ENCODE measurements at regions not wholly inside any gene's neighbourhood (a gene's known extent, or its start where the extent isn't known, plus 50 kb on each side); places are given as distances from the start of the nearest gene placed in this dataset.
A peak's percentile ranks its signal among the peaks of the same experiment; 100 is the strongest.

DNA sequence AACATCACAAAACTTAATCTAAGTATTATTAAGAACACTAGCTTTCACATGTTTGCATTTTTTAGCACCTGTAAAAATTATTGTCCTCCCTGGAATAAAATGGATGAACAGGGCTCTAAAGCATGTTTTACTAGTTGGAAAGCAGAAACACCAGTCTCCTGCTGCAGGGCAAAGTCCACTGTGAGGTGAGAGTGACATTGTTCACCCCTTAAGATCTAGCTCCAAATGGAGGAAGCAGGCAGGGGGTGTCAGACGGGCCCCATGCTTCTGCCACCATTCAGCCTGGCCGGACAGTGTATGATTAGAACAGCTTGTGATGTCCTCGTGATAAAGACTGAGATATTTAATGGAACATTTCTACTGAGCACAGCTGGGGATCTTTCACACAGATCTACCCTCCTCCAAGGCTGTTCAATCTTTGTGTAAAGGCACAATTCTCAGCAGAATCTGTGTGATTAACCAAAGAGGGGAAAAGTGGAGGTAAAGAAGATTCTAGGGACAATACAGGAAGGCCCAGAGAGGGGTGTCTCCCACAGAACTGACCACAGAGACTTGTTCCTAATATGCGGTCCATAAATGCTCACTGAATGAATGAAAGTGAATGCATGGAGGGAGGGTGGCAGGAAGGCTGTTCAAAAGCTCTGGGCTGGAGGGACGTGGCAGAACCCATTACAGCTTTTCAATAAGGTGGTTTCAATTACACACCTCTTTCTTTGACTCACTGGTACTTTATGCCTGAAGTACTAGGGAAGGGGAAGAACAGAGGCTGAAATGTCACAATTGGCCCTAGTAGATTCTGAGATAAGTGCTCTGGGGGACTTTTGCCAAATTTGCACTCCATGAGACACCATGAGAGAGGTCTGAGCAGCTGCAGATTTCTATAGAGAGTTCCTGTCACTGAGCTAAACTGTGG lies 239.1 kb upstream of the ARHGAP20 start:
- WGBS, 2 donors = 50 to 73% methylated on average over 5 of the region's 5 CpGs
- Histone ChIP-seq H3K9me3 (no peaks in the 10 kb centered on the region), H3K27ac (peak overlapping the region; percentile 8 to 73), H3K4me1 (peaks cover 15% of the 10 kb centered on the region), H3K36me3 (ENCODE audit: low read depth, missing control alignments) (no peaks in the 10 kb centered on the region), H3K4me3 (no peak overlapping the region), H3K27me3 (no peaks in the 10 kb centered on the region)
- intact Hi-C loops (cut with DNase I; ENCODE audit: low total_unique reads) = no loop called here
- TF ChIP-seq, protein P1, sequence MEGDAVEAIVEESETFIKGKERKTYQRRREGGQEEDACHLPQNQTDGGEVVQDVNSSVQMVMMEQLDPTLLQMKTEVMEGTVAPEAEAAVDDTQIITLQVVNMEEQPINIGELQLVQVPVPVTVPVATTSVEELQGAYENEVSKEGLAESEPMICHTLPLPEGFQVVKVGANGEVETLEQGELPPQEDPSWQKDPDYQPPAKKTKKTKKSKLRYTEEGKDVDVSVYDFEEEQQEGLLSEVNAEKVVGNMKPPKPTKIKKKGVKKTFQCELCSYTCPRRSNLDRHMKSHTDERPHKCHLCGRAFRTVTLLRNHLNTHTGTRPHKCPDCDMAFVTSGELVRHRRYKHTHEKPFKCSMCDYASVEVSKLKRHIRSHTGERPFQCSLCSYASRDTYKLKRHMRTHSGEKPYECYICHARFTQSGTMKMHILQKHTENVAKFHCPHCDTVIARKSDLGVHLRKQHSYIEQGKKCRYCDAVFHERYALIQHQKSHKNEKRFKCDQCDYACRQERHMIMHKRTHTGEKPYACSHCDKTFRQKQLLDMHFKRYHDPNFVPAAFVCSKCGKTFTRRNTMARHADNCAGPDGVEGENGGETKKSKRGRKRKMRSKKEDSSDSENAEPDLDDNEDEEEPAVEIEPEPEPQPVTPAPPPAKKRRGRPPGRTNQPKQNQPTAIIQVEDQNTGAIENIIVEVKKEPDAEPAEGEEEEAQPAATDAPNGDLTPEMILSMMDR (IDR thresholded peaks at IDR 0.05) = no peak
- DNase-seq = no peak

DNA sequence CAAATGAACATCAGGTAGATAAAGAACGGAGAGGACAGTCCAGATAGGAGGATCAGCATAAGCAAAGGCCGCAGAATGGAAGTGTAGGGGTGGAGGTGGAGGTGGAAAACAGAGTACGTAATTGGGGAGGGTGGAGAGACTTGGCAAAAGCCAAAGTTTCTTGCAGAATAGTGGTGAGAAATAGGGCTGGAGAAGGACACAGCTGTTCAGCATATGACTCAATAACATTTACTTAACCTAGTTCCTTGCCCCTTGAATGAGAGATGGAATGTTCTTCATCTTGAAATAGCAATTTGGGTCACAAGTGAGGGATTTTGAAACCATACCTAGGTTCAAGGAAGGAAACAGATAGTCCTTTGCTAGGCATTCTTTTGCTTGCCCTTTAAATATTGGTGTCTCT lies 235.9 kb upstream of the ARHGAP20 start:
- no peaks in the 10 kb centered on the region for H3K27me3 ChIP-seq
- WGBS, 2 donors = 65 to 72% methylated on average over 3 of the region's 3 CpGs
- no peak for TF ChIP-seq POLR2A (IDR thresholded peaks at IDR 0.05)
- TF ChIP-seq, protein P1 (IDR thresholded peaks at IDR 0.05) = no peak
- peak; percentile 32 for DNase-seq
- peak overlapping the region in 1 of 2 donors; percentile 75 for H3K27ac ChIP-seq
- no peaks in the 10 kb centered on the region for H3K9me3 ChIP-seq
- no peak overlapping the region for H3K4me3 ChIP-seq
- H3K36me3 ChIP-seq (ENCODE audit: low read depth, missing control alignments) = no peaks in the 10 kb centered on the region
- H3K4me1 ChIP-seq = peaks cover 18% of the 10 kb centered on the region
- intact Hi-C loops (cut with DNase I; ENCODE audit: low total_unique reads) = loop anchor here (5.0 kb wide), 1 partner anchor 236 kb away; the partner anchor contains the start of gene ARHGAP20

DNA sequence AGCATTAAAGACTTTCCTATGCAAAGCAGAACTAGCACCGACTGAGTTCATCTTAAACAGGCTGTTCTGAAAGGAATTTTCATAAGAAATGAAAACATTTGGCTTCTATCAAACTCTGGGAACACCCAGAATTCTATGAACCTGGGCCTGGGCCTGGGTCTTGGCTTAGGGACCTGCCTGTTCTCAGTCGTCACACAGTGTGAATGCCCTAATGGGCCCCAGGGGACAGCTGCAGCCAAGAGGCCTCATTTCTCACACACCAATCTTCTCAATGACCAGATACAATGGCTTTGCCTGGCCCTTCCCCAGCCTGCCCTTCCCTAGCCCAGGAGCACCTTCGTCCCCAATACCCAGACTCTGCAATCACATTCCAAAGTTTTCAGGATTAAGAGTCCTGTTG lies 234.9 kb upstream of the ARHGAP20 start:
- intact Hi-C loops (cut with DNase I; ENCODE audit: low total_unique reads) = loop anchor here (5.0 kb wide), 1 partner anchor 235 kb away; the partner anchor contains the start of gene ARHGAP20
- 56% methylated on average over 3 of the region's 3 CpGs for whole genome bisulfite sequencing, 2 donors

DNA sequence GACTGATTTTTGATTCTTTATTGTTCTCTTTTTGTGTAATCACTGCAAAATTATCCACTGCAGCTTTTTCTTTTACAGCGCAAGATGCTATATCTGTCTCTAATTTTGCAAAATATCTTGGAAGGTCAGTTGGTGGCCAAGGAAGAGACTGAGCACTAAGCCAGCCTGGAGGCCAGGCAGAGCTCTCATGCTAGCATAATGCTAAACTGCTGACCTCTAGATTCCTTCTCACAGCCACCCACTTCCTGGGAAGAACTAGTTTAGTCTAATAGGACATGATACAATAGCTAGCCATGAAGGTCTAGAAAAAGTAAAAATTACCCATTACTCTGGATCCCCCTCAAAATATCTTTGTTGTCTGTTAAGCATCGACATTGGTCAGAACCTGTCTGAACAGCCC lies 227.2 kb upstream of the ARHGAP20 start:
- intact Hi-C loops (cut with DNase I; ENCODE audit: low total_unique reads) = no loop called here
- H3K9me3 ChIP-seq = no peaks in the 10 kb centered on the region
- H3K36me3 ChIP-seq (ENCODE audit: low read depth, missing control alignments) = no peaks in the 10 kb centered on the region
- no peak overlapping the region for H3K27ac ChIP-seq
- no peak overlapping the region for H3K4me3 ChIP-seq
- no peak for TF ChIP-seq POLR2A (IDR thresholded peaks at IDR 0.05)
- TF ChIP-seq, protein P1 (IDR thresholded peaks at IDR 0.05) = no peak
- H3K27me3 ChIP-seq = no peaks in the 10 kb centered on the region
- DNase-seq = no peak
- 56 to 69% methylated on average over 2 of the region's 2 CpGs for WGBS, 2 donors
- H3K4me1 ChIP-seq = no peaks in the 10 kb centered on the region

More for the DNA sequence above, 234.9 kb upstream of the ARHGAP20 start:
- H3K27me3 ChIP-seq = no peaks in the 10 kb centered on the region
- no peaks in the 10 kb centered on the region for H3K9me3 ChIP-seq
- TF ChIP-seq, protein P1 (IDR thresholded peaks at IDR 0.05) = no peak
- no peak for TF ChIP-seq POLR2A (IDR thresholded peaks at IDR 0.05)
- H3K4me3 ChIP-seq = no peak overlapping the region
- H3K36me3 ChIP-seq (ENCODE audit: low read depth, missing control alignments) = no peaks in the 10 kb centered on the region
- DNase-seq = peak; percentile 70
- peaks cover 18% of the 10 kb centered on the region for H3K4me1 ChIP-seq
- H3K27ac ChIP-seq = peak overlapping the region; percentile 24 to 75

All from testis (tissue), 2 donors.